Endothelial cell of umbilical vein (primary cell): ENCODE measurements at regions not wholly inside any gene's neighbourhood (a gene's known extent, or its start where the extent isn't known, plus 50 kb on each side); places are given as distances from the start of the nearest gene placed in this dataset.

Source experiments
- EZH2 ChIP-seq: IDR thresholded peaks from 2 replicates; pipeline ENCODE4 v1.6.1; 2012; ENCODE audit warnings: borderline replicate concordance, low read depth, mild to moderate bottlenecking, moderate library complexity, low read length, inconsistent platforms; ENCODE audit not compliant: severe bottlenecking
- POLR2A ChIP-seq: IDR thresholded peaks from 2 replicates; pipeline ENCODE4 v1.6.1; 2012; ENCODE audit warnings: low read depth, mild to moderate bottlenecking, control low read depth, low read length
- POLR2AphosphoS5 ChIP-seq: IDR thresholded peaks from 2 replicates; pipeline ENCODE4 v1.6.1; 2012; ENCODE audit warnings: low read depth, mild to moderate bottlenecking, control low read depth, low read length, moderate library complexity; ENCODE audit not compliant: insufficient read depth
- TF ChIP-seq, protein P1 (sequence below), 2 donors: IDR thresholded peaks; 1 replicate in 1 of 2; 2 replicates in 1 of 2; pipeline ENCODE4 v1.5.1; 2011; ENCODE audit warnings: low read length in 2 of 2, mild to moderate bottlenecking in 2 of 2, moderate library complexity in 2 of 2, control low read depth in 1 of 2, inconsistent platforms in 1 of 2, low read depth in 1 of 2; ENCODE audit not compliant: insufficient read depth in 1 of 2; ENCODE audit errors: extremely low read depth in 1 of 2

DNA sequence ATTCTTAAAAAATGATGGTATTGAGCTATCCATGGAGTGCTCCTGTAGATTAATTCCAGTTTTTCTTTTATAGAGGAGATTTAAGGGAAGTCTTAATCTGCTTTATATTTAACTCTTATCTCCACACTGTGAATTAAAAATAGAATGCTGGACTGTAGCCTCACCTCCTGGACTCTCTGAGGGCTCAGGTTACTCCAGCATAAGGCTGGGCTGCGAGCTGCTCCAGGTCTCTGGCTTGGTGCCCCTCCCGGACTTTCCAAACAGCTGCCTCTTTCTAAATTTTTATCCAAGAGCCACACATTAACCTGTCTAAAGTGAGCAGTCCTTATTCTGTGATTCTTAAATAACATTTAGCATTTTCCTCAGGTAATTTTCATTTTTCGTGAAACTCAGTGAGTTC, 218.7 kb upstream of the JADE1 start:
- TF ChIP-seq POLR2AphosphoS5 = no peak
- TF ChIP-seq, protein P1, sequence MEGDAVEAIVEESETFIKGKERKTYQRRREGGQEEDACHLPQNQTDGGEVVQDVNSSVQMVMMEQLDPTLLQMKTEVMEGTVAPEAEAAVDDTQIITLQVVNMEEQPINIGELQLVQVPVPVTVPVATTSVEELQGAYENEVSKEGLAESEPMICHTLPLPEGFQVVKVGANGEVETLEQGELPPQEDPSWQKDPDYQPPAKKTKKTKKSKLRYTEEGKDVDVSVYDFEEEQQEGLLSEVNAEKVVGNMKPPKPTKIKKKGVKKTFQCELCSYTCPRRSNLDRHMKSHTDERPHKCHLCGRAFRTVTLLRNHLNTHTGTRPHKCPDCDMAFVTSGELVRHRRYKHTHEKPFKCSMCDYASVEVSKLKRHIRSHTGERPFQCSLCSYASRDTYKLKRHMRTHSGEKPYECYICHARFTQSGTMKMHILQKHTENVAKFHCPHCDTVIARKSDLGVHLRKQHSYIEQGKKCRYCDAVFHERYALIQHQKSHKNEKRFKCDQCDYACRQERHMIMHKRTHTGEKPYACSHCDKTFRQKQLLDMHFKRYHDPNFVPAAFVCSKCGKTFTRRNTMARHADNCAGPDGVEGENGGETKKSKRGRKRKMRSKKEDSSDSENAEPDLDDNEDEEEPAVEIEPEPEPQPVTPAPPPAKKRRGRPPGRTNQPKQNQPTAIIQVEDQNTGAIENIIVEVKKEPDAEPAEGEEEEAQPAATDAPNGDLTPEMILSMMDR (IDR thresholded peaks at IDR 0.05; ENCODE audit: extremely low read depth in 1 of 2, insufficient read depth in 1 of 2, low read depth in 1 of 2, low read length in 2 of 2) = no peak
- TF ChIP-seq POLR2A = no peak
- no peak for TF ChIP-seq EZH2
